Brain microvascular endothelial cell (primary cell): ENCODE measurements at regions not wholly inside any gene's neighbourhood (a gene's known extent, or its start where the extent isn't known, plus 50 kb on each side); places are given as distances from the start of the nearest gene placed in this dataset.

Experiments
- DNase-seq: peaks from one replicate; pipeline ENCODE4 v3.0.0-alpha.2; 2020
- H3K27ac ChIP-seq: fragments of 250-450 bp; sonication (Bioruptor Pico); 2 replicates; pipeline ENCODE4 v1.5.1; 2020; ENCODE audit warnings: mild to moderate bottlenecking, moderate library complexity
- H3K27me3 ChIP-seq: fragments of 250-450 bp; sonication (Bioruptor Pico); replicated peaks from 2 replicates; pipeline ENCODE4 v1.5.1; 2020; ENCODE audit warnings: mild to moderate bottlenecking
- H3K36me3 ChIP-seq: fragments of 250-450 bp; sonication (Bioruptor Pico); replicated peaks from 2 replicates; pipeline ENCODE4 v1.5.1; 2020; ENCODE audit warnings: mild to moderate bottlenecking
- H3K4me3 ChIP-seq: 2 replicates; pipeline ENCODE4 v1.5.1; 2011; ENCODE audit warnings: low read depth, mild to moderate bottlenecking, control low read depth, low read length, moderate library complexity
- CTCF ChIP-seq: IDR thresholded peaks from 2 replicates; pipeline ENCODE4 v1.5.1; 2011; ENCODE audit warnings: low read depth, mild to moderate bottlenecking, moderate library complexity, low read length, control low read depth, inconsistent platforms; ENCODE audit errors: missing control alignments
- in situ Hi-C: cut with HindIII; loops from 2 replicates; pipeline ENCODE4 v1.10.0; 2017; ENCODE audit warnings: low sequenced_read_pairs, low pct_ligation_motif_present

GRCh38 chr1:4939266-4939665 lies 284.9 kb downstream of the AJAP1 start:
- in situ Hi-C loops, result no loop called here
- no peak for TF ChIP-seq CTCF
- no peak overlapping the region for H3K4me3 ChIP-seq
- H3K36me3 ChIP-seq, result no peaks in the 10 kb centered on the region
- no peaks in the 10 kb centered on the region for H3K27me3 ChIP-seq
- no peak overlapping the region for H3K27ac ChIP-seq
- no peak for DNase-seq

GRCh38 chr1:4937876-4938534 lies 283.6 kb downstream of the AJAP1 start:
- in situ Hi-C loops, result no loop called here
- H3K36me3 ChIP-seq, result no peaks in the 10 kb centered on the region
- DNase-seq, result no peak
- no peak overlapping the region for H3K27ac ChIP-seq
- no peak overlapping the region for H3K4me3 ChIP-seq
- no peaks in the 10 kb centered on the region for H3K27me3 ChIP-seq
- TF ChIP-seq CTCF, result no peak

- H3K27me3 ChIP-seq, result no peaks in the 10 kb centered on the region
- no peak overlapping the region for H3K27ac ChIP-seq
- DNase-seq, result no peak
- TF ChIP-seq CTCF, result no peak
- H3K36me3 ChIP-seq, result no peaks in the 10 kb centered on the region
- in situ Hi-C loops, result no loop called here
- no peak overlapping the region for H3K4me3 ChIP-seq
Observed at GRCh38 chr1:4935807-4936206, 281.4 kb downstream of the AJAP1 start.

GRCh38 chr1:4933232-4933631 lies 278.8 kb downstream of the AJAP1 start:
- in situ Hi-C loops, result no loop called here
- no peaks in the 10 kb centered on the region for H3K27me3 ChIP-seq

GRCh38 chr1:4932311-4933030 lies 278.1 kb downstream of the AJAP1 start:
- no peaks in the 10 kb centered on the region for H3K27me3 ChIP-seq
- no peaks in the 10 kb centered on the region for H3K36me3 ChIP-seq
- no peak overlapping the region for H3K4me3 ChIP-seq
- no peak for TF ChIP-seq CTCF
- in situ Hi-C loops, result no loop called here
- H3K27ac ChIP-seq, result no peak overlapping the region
- DNase-seq, result no peak

More at GRCh38 chr1:4933232-4933631, 278.8 kb downstream of the AJAP1 start:
- no peak for TF ChIP-seq CTCF
- Histone ChIP-seq H3K4me3 (no peak overlapping the region), H3K36me3 (no peaks in the 10 kb centered on the region), H3K27ac (no peak overlapping the region)
- no peak for DNase-seq
